HG03442 (cell line): ENCODE measurements at regions not wholly inside any gene's neighbourhood (a gene's known extent, or its start where the extent isn't known, plus 50 kb on each side); places are given as distances from the start of the nearest gene placed in this dataset.
"Not testable (repeated sequence)": the region's sequence is repeated elsewhere in the genome, so short reads cannot be mapped to it uniquely, and the experiment has no call there.

Experiments
- ATAC-seq: cut with Tn5 transposase; IDR thresholded peaks from one replicate; pipeline ENCODE4 v1.9.1; 2021; ENCODE audit warnings: mild to moderate bottlenecking, moderate library complexity; ENCODE audit not compliant: unreplicated experiment

GRCh38 chr7:52782348-52782747 lies 253.1 kb upstream of the POM121L12 start:
- ATAC-seq: no peak

DNA sequence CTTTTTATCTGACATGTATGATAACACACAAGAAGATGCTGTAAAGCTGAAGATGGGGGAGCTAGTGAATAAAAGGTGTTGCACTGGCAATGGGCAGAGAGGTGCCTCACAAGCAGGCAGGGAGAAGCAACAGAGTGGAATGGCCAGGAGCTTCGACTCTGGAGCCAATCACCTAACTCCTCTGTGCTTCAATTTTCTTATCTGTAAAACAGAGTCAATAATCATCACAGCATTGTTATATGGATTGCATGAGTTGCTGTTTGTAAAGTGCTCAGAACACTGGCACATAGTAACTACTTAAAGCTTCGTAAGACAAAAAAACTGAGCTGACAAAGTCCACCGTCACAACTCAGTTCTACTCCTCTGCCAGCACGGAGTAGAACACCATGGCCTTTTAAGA lies 254.2 kb upstream of the POM121L12 start:
- no peak for ATAC-seq

- ATAC-seq: no peak
Observed at GRCh38 chr7:52779004-52779403, 256.4 kb upstream of the POM121L12 start.

GRCh38 chr7:52777051-52777822 lies 258.2 kb upstream of the POM121L12 start:
- no peak for ATAC-seq

DNA sequence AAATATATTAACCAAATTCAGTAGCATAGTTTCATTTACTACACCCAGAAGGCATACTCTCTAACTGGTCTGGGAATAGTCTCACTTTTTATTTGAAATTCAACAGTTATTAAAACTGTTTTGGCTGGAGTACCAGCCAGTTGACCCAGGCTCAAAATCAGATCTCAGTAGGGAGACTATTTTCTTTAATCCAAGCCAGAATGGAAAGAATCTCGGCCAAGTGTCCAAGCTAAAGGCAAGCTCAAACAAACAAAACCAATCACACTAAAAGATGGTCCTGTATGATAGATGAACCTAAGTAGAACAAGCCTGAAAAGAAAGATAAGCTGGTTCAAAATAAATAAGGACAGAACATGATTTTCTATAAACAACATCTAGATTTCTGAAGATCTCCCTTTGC lies 259.6 kb upstream of the POM121L12 start:
- no peak for ATAC-seq

DNA sequence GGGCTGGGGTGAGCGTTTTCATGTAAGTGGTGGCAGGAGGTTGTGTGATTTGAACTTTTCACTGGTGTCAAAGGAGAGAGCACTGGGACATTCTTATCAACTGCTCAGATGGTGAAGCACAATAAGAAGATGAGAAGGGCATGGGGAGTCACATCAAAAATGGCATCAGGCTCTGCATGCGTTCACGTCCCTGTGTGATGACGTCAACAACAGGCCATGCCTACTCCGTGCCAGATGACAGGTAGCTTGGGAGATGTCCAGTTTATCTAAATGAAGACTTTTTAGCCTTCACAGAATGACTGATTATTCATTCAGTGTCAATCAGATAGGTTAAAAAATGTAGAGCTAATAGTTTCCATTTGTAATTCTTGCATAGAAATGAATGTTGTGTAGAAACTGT lies 264.3 kb upstream of the POM121L12 start:
- ATAC-seq: no peak

DNA sequence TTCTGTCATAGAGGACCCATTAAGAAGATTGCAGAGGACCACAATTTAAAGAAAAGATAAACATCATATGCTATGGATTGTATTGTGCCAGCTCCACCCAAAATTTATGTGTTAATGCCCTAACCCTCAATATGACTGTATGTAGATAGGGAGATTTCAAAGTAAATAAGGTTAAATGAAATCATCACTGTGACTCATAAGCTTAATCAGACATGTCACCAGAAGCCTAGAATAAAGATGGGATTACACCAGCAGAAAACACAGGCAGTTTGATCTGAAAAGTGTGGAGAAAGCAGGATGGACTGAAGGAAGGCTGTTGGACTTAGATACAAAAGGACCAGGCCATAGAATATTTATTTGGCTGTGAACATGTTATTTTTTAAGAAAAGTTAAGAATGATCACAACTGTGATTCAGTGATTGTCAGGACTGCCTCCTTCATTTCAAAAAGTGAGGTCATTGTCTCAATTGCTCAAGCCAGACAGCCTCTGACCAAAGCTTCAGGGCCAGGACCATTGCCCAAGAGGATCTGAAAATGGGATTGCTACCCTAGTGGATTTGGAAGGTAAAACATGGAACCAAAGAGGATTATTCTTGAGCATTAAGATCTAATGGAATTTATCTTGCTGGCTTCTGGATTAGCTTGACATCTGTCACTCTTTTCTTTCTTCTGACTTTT lies 270.8 kb upstream of the POM121L12 start:
- ATAC-seq: no peak

DNA sequence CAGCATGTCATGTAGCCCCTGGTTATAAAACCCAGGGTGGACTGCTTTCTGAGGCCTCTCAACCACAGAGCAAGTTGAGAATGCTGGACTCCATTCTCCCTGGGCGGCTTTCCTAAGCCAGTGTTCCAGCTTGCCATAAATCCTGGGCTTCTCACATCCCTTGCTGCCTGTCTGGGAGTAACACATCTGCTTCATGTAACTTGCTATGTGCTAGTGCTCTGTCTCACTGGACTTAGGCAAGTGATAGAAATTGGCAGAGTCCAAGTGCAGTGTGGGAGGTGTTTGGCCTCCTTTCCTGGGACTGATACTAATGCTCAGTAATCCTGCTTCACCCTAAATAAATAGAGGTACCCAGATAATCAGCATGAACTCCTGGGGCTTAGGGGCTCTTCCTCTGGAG lies 277.1 kb upstream of the POM121L12 start:
- no peak for ATAC-seq

- no peak for ATAC-seq
Observed at GRCh38 chr7:52753855-52754254, 281.6 kb upstream of the POM121L12 start.

GRCh38 chr7:52752891-52753290 lies 282.5 kb upstream of the POM121L12 start:
- ATAC-seq: no peak

DNA sequence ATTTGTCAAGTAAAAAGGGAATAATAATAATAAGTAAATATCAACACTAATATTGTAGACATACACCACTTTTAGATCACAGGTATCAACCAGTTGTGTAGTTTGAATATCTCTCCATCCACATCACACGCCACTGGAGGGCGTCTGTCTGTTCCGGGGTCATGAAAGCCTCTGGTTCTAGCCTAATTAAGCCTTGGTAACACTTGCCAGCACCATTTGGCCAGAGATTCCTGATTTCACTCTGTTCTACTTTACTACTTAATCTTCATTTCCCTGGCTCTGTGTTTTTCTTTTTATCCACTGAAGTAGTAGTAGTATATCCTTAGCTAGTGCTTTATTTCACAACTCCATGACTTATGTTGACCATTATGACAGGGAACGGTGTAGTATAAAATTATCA lies 285.6 kb upstream of the POM121L12 start:
- ATAC-seq: no peak

DNA sequence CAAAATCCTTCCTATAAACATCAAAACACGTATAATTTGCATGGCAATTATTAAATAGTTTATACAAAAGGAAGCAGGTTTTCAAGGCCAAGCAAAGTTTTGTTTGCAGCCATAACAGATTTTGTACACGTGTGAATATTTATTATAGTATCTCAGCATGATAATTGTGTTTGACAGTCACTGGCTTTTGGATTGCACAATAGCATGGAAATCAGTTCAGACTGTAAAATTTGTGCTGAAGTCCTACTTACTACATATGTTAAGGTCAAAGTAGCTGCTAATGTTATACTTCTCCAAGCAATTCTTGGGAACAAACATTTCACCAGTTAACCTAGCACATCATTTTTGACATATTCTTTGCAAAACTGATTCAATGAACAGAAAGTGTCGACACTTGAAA lies 287.6 kb upstream of the POM121L12 start:
- no peak for ATAC-seq

GRCh38 chr7:52741670-52742290 lies 293.7 kb upstream of the POM121L12 start:
- no peak for ATAC-seq

- no peak for ATAC-seq
Observed at GRCh38 chr7:52735656-52736055, 299.8 kb upstream of the POM121L12 start.

GRCh38 chr7:52728683-52729082 lies 306.8 kb upstream of the POM121L12 start:
- not testable (repeated sequence) for ATAC-seq

GRCh38 chr7:52727632-52728031 lies 307.8 kb upstream of the POM121L12 start:
- no peak for ATAC-seq

- no peak for ATAC-seq
Observed at GRCh38 chr7:52726986-52727385, 308.4 kb upstream of the POM121L12 start.

- ATAC-seq: no peak
Observed at GRCh38 chr7:52726493-52726892, 308.9 kb upstream of the POM121L12 start.

DNA sequence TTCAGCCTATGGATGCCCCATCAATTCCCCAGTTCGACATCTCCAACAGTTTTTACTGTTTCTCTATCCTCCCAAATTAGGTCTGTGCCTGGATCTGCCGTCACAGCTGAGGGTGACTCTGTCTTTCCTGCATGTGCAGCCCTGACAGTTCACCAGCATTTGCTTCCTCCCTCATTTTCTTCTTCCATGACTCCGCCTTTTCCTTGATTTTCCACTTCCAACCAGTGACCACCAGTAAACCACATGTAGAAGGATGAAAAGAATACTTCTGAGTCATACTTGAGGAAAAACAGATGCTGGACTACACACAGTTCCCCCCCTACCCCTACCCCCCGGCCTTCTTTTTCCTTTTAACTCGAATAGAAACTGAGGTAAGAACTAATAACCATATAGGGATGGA lies 311.8 kb upstream of the POM121L12 start:
- no peak for ATAC-seq

DNA sequence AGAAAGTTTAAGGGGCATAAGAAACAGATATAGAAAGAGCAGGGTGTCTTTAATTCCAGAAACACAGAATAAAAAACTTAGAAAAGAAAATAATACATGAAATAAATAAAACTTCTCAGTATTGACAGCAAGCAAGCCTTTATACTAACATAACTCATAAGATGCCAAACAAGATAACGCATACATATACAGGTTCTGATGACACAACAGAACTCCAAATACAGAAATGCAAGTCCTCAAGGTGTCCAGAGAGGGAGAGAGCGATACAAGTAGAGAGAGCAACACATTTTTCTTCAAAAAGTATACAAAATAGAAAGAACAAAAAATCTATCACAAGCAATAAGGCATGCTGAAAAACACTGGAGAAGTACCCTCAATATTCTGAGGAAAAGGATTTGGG lies 314.6 kb upstream of the POM121L12 start:
- ATAC-seq: no peak

DNA sequence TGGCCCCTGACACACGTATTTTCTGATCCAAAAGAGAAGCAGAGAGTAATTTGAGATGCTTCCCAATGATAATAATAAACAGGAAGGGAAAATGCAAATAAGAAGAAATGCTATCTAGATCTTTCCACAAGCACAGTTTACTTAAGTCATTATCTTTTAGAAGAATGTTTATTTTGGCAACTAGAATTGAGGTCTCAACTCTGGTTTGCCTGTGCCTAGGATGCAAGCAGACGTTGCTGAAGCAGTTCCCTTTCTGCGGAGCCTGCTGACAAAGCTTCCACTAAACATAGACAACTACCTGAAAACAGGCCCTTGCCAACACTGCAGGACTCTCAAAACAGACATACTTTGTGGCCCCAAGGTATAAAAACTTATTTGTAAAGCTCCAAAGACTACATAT lies 315.8 kb upstream of the POM121L12 start:
- ATAC-seq: no peak

DNA sequence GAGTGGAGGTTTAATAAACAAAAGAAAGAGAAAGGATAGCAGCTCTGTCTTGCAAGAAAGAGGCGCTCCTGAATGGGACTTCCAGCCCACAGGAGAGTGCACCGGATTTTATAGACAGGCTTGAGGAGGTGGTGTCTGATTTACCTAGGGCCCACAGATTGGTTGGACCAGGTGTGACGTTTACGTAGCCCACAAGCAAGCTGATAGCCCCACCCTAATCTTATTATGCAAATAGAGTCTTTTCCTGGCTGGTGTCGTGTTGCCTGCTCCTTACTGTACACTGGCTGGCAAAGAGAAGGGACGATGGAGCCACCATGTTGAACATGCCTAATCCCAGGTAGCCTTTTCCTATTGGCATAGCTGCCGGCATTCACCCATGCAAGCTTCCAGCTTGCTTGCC lies 319.7 kb upstream of the POM121L12 start:
- ATAC-seq: no peak
